Colonic mucosa (tissue), 4 donors: ENCODE measurements at regions not wholly inside any gene's neighbourhood (a gene's known extent, or its start where the extent isn't known, plus 50 kb on each side); places are given as distances from the start of the nearest gene placed in this dataset.

Source experiments
- DNase-seq: peaks from one replicate; pipeline ENCODE4 v3.0.0-alpha.2; 2020
- H3K27ac ChIP-seq: fragments of 200-600 bp; one replicate; pipeline ENCODE4 v1.8.0; 2021
- H3K27me3 ChIP-seq: fragments of 200-600 bp; one replicate; pipeline ENCODE4 v1.8.0; 2021
- H3K36me3 ChIP-seq: fragments of 200-600 bp; one replicate; pipeline ENCODE4 v1.8.0; 2021
- H3K4me1 ChIP-seq: fragments of 200-600 bp; one replicate; pipeline ENCODE4 v1.8.0; 2021; ENCODE audit warnings: mild to moderate bottlenecking
- H3K4me3 ChIP-seq: fragments of 200-600 bp; one replicate; pipeline ENCODE4 v1.8.0; 2021
- H3K9ac ChIP-seq, 2 donors: one replicate each; pipeline ENCODE4 v1.7.0; 2013; ENCODE audit warnings: control low read depth in 2 of 2, low read depth in 2 of 2, low read length in 2 of 2
- H3K9me3 ChIP-seq: fragments of 200-600 bp; one replicate; pipeline ENCODE4 v1.8.0; 2021
- CTCF ChIP-seq: fragments of 200-600 bp; IDR thresholded peaks from one replicate; pipeline ENCODE4 v1.8.0; 2022; ENCODE audit warnings: antibody characterized with exemption, mild to moderate bottlenecking
- intact Hi-C: fragments of 100-400 bp; cut with DNase I; formaldehyde crosslinking; loops from one replicate; pipeline ENCODE4 v1.14.1; 2022
- donor health status: healthy.
- donor health status: DM: no; HTN: no; CAD: no.
- donor health status: DM: no; HTN: no; CAD: no.

- H3K27me3 ChIP-seq = no peaks in the 10 kb centered on the region
- intact Hi-C loops = no loop called here
- no peaks in the 10 kb centered on the region for H3K36me3 ChIP-seq
- TF ChIP-seq CTCF = no peak
- no peak overlapping the region for H3K4me3 ChIP-seq
- no peaks in the 10 kb centered on the region for H3K9me3 ChIP-seq
- no peak for DNase-seq
- H3K27ac ChIP-seq = peak overlapping the region; percentile 82
- peak overlapping the region in 1 of 2 donors; percentile 42 for H3K9ac ChIP-seq
- H3K4me1 ChIP-seq = peaks cover 13% of the 10 kb centered on the region
Measured at GRCh38 chr14:34034447-34035176, 83.7 kb upstream of the EGLN3 start.

GRCh38 chr14:34032720-34033119, 81.8 kb upstream of the EGLN3 start:
- H3K4me3 ChIP-seq = no peak overlapping the region
- no peak for TF ChIP-seq CTCF
- no peak overlapping the region for H3K27ac ChIP-seq
- no peaks in the 10 kb centered on the region for H3K27me3 ChIP-seq
- intact Hi-C loops = no loop called here
- DNase-seq = no peak
- H3K9ac ChIP-seq = no peak overlapping the region
- no peaks in the 10 kb centered on the region for H3K9me3 ChIP-seq
- H3K4me1 ChIP-seq = peaks cover 13% of the 10 kb centered on the region
- no peaks in the 10 kb centered on the region for H3K36me3 ChIP-seq

GRCh38 chr14:34030864-34031263, 80.0 kb upstream of the EGLN3 start:
- no peak for TF ChIP-seq CTCF
- Histone ChIP-seq H3K36me3 (no peaks in the 10 kb centered on the region), H3K9me3 (no peaks in the 10 kb centered on the region), H3K4me3 (no peak overlapping the region), H3K27me3 (no peaks in the 10 kb centered on the region), H3K4me1 (peaks cover 13% of the 10 kb centered on the region), H3K27ac (peak overlapping the region; percentile 55), H3K9ac (no peak overlapping the region)
- intact Hi-C loops = no loop called here
- DNase-seq = peak; percentile 53

- Histone ChIP-seq H3K36me3 (no peaks in the 10 kb centered on the region), H3K4me1 (peaks cover 5% of the 10 kb centered on the region), H3K27ac (peak overlapping the region; percentile 52), H3K4me3 (no peak overlapping the region), H3K9ac (no peak overlapping the region), H3K27me3 (no peaks in the 10 kb centered on the region), H3K9me3 (no peaks in the 10 kb centered on the region)
- intact Hi-C loops = no loop called here
- DNase-seq = peak; percentile 44
- no peak for TF ChIP-seq CTCF
Measured at GRCh38 chr14:34029921-34030334, 79.1 kb upstream of the EGLN3 start.

GRCh38 chr14:34027990-34028495, 77.2 kb upstream of the EGLN3 start:
- no peak for TF ChIP-seq CTCF

More at GRCh38 chr14:34027990-34028495, 77.2 kb upstream of the EGLN3 start:
- intact Hi-C loops = no loop called here
- no peaks in the 10 kb centered on the region for H3K4me1 ChIP-seq
- no peaks in the 10 kb centered on the region for H3K36me3 ChIP-seq
- DNase-seq = no peak
- no peaks in the 10 kb centered on the region for H3K9me3 ChIP-seq
- H3K9ac ChIP-seq = no peak overlapping the region
- no peaks in the 10 kb centered on the region for H3K27me3 ChIP-seq
- no peak overlapping the region for H3K27ac ChIP-seq
- H3K4me3 ChIP-seq = no peak overlapping the region
